Breast epithelium (tissue), 4 donors: ENCODE measurements at regions not wholly inside any gene's neighbourhood (a gene's known extent, or its start where the extent isn't known, plus 50 kb on each side); places are given as distances from the start of the nearest gene placed in this dataset.

Experiments
- DNase-seq, 2 donors: peaks; one replicate each; pipeline ENCODE4 v3.0.0-alpha.2; 2019; ENCODE audit warnings: low spot score in 2 of 2
- H3K27ac ChIP-seq, 2 donors: fragments of 200-600 bp; sonication (generic) in 1 of 2; one replicate each; pipeline ENCODE4 v1.5.1; 2016 to 2019; ENCODE audit warnings: mild to moderate bottlenecking in 1 of 2
- H3K27me3 ChIP-seq, 2 donors: fragments of 200-600 bp; sonication (generic) in 1 of 2; one replicate each; pipeline versions ENCODE4 v1.5.1 to v1.6.0; 2017 to 2019; ENCODE audit warnings: control low read depth in 1 of 2, mild to moderate bottlenecking in 1 of 2
- H3K36me3 ChIP-seq: fragments of 200-600 bp; one replicate; pipeline ENCODE4 v1.5.1; 2019
- H3K4me1 ChIP-seq, 2 donors: fragments of 200-600 bp; sonication (generic); one replicate each; pipeline ENCODE4 v1.5.1; 2016 to 2019; ENCODE audit warnings: control low read depth in 1 of 2
- H3K4me3 ChIP-seq, 3 donors: fragments of 200-600 bp; sonication (generic); 1 replicate in 2 of 3; 2 replicates in 1 of 3; pipeline ENCODE4 v1.5.1; 2016 to 2019; ENCODE audit warnings: mild to moderate bottlenecking in 3 of 3, moderate library complexity in 2 of 3
- H3K9me3 ChIP-seq, 2 donors: fragments of 200-600 bp; sonication (generic) in 1 of 2; one replicate each; pipeline ENCODE4 v1.5.1; 2016 to 2019; ENCODE audit warnings: control low read depth in 1 of 2
- CTCF ChIP-seq, 3 donors: fragments of 450-650 bp; IDR thresholded peaks; one replicate each; pipeline ENCODE4 v1.5.1; 2016 to 2017; ENCODE audit warnings: antibody characterized with exemption in 3 of 3, mild to moderate bottlenecking in 3 of 3, moderate library complexity in 3 of 3
- POLR2A ChIP-seq: fragments of 450-650 bp; IDR thresholded peaks from one replicate; pipeline ENCODE4 v1.6.1; 2016; ENCODE audit warnings: antibody characterized with exemption, mild to moderate bottlenecking, moderate library complexity
- POLR2AphosphoS5 ChIP-seq, 3 donors: sonication (generic); formaldehyde crosslinking; IDR thresholded peaks; one replicate each; pipeline ENCODE4 v1.6.1; 2017; ENCODE audit warnings: antibody characterized with exemption in 3 of 3
- intact Hi-C: fragments of 100-400 bp; cut with DNase I; formaldehyde crosslinking; loops from one replicate; pipeline ENCODE4 v1.15.1; 2023; ENCODE audit warnings: low total_unique reads

- H3K36me3 ChIP-seq: no peaks in the 10 kb centered on the region
- intact Hi-C loops: no loop called here
- H3K27me3 ChIP-seq: peaks cover 0 to 18% of the 10 kb centered on the region in 2 donors
- H3K9me3 ChIP-seq: no peaks in the 10 kb centered on the region
- H3K4me3 ChIP-seq: no peak overlapping the region
- DNase-seq: no peak
- H3K4me1 ChIP-seq: no peaks in the 10 kb centered on the region
- TF ChIP-seq POLR2AphosphoS5 (IDR thresholded peaks at IDR 0.05): no peak
- no peak for TF ChIP-seq POLR2A
- no peak for TF ChIP-seq CTCF (IDR thresholded peaks at IDR 0.05)
- H3K27ac ChIP-seq: no peak overlapping the region
Observed at GRCh38 chr6:98777762-98778161, 56.6 kb upstream of the POU3F2 start.

- H3K36me3 ChIP-seq: no peaks in the 10 kb centered on the region
- H3K27me3 ChIP-seq: peaks cover 0 to 14% of the 10 kb centered on the region in 2 donors
- intact Hi-C loops: no loop called here
Observed at GRCh38 chr6:98779618-98780017, 54.8 kb upstream of the POU3F2 start.

GRCh38 chr6:98782772-98783171 lies 51.6 kb upstream of the POU3F2 start:
- Histone ChIP-seq H3K9me3 (no peaks in the 10 kb centered on the region), H3K27ac (no peak overlapping the region), H3K4me1 (no peaks in the 10 kb centered on the region), H3K4me3 (no peak overlapping the region), H3K36me3 (no peaks in the 10 kb centered on the region), H3K27me3 (peaks cover 0 to 22% of the 10 kb centered on the region in 2 donors)
- DNase-seq: no peak
- TF ChIP-seq POLR2A (no peak), POLR2AphosphoS5 (IDR thresholded peaks at IDR 0.05) (no peak), CTCF (IDR thresholded peaks at IDR 0.05) (no peak)
- intact Hi-C loops: no loop called here

More at GRCh38 chr6:98779618-98780017, 54.8 kb upstream of the POU3F2 start:
- TF ChIP-seq POLR2AphosphoS5 (IDR thresholded peaks at IDR 0.05): no peak
- no peak for TF ChIP-seq CTCF (IDR thresholded peaks at IDR 0.05)
- TF ChIP-seq POLR2A: no peak
- H3K4me3 ChIP-seq: no peak overlapping the region
- DNase-seq: no peak
- no peaks in the 10 kb centered on the region for H3K9me3 ChIP-seq
- no peak overlapping the region for H3K27ac ChIP-seq
- no peaks in the 10 kb centered on the region for H3K4me1 ChIP-seq

- Histone ChIP-seq H3K4me1 (no peaks in the 10 kb centered on the region), H3K9me3 (no peaks in the 10 kb centered on the region), H3K27ac (no peak overlapping the region), H3K36me3 (no peaks in the 10 kb centered on the region), H3K4me3 (no peak overlapping the region), H3K27me3 (peaks cover 0 to 27% of the 10 kb centered on the region in 2 donors)
- no peak for TF ChIP-seq POLR2AphosphoS5 (IDR thresholded peaks at IDR 0.05)
- DNase-seq: no peak
- intact Hi-C loops: no loop called here
Observed at GRCh38 chr6:98783578-98783977, 50.8 kb upstream of the POU3F2 start.
